HCT116 (cell line): ENCODE measurements at regions not wholly inside any gene's neighbourhood (a gene's known extent, or its start where the extent isn't known, plus 50 kb on each side); places are given as distances from the start of the nearest gene placed in this dataset.

ENCODE experiments used
- POLR2AphosphoS5 ChIP-seq: IDR thresholded peaks from 2 replicates; pipeline ENCODE4 v1.6.1; 2011; ENCODE audit warnings: mild to moderate bottlenecking, low read depth, low read length, moderate library complexity
- TF ChIP-seq, protein P1 (sequence below), 3 experiments: fragments of 200-600 bp in 1 of 3; sonication (generic) in 1 of 3; IDR thresholded peaks in 2 of 3; conservative IDR thresholded peaks in 1 of 3; 2 replicates each; pipeline ENCODE4 v1.5.1; 2012 to 2017; ENCODE audit warnings: low read depth in 2 of 3, low read length in 2 of 3, antibody characterized with exemption in 1 of 3, borderline replicate concordance in 1 of 3, control low read depth in 1 of 3, mild to moderate bottlenecking in 1 of 3, mixed read lengths in 1 of 3, mixed run types in 1 of 3, moderate library complexity in 1 of 3; ENCODE audit not compliant: insufficient read depth in 1 of 3
- TF ChIP-seq, protein P2 (sequence below): IDR thresholded peaks from 2 replicates; pipeline ENCODE4 v1.6.1; 2012
- TF ChIP-seq, protein P3 (sequence below): IDR thresholded peaks from 2 replicates; pipeline ENCODE4 v1.6.1; 2012; ENCODE audit warnings: low read depth

DNA sequence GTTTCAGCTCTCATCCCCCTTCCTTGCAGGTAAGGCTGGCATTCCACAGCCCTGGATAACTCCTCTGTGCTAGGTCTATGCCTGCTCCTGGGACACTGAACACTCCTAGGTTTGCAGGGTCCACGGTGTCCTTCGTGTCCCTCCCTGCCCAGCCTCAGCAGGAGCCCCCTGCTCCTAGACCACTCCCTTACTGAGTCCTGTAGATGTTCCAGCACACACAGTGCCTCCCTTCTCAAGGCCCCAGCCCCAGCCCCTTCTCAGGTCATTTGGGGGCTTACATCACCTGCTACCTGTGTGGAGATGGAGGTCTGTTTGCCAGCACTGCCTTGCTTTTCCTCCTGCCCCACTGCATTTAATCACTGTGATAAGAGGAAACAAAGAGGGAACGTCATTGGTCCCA, 146.4 kb upstream of the TNP1 start:
- TF ChIP-seq POLR2AphosphoS5, result no peak
- TF ChIP-seq, protein P1, sequence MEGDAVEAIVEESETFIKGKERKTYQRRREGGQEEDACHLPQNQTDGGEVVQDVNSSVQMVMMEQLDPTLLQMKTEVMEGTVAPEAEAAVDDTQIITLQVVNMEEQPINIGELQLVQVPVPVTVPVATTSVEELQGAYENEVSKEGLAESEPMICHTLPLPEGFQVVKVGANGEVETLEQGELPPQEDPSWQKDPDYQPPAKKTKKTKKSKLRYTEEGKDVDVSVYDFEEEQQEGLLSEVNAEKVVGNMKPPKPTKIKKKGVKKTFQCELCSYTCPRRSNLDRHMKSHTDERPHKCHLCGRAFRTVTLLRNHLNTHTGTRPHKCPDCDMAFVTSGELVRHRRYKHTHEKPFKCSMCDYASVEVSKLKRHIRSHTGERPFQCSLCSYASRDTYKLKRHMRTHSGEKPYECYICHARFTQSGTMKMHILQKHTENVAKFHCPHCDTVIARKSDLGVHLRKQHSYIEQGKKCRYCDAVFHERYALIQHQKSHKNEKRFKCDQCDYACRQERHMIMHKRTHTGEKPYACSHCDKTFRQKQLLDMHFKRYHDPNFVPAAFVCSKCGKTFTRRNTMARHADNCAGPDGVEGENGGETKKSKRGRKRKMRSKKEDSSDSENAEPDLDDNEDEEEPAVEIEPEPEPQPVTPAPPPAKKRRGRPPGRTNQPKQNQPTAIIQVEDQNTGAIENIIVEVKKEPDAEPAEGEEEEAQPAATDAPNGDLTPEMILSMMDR (IDR thresholded peaks at IDR 0.05 in 2 of 3, conservative IDR thresholded peaks at IDR 0.05 in 1 of 3; ENCODE audit: borderline replicate concordance in 1 of 3, insufficient read depth in 1 of 3, low read depth in 2 of 3, low read length in 2 of 3), result no peak
- TF ChIP-seq, protein P2, sequence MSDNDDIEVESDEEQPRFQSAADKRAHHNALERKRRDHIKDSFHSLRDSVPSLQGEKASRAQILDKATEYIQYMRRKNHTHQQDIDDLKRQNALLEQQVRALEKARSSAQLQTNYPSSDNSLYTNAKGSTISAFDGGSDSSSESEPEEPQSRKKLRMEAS, result no peak
- TF ChIP-seq, protein P3, sequence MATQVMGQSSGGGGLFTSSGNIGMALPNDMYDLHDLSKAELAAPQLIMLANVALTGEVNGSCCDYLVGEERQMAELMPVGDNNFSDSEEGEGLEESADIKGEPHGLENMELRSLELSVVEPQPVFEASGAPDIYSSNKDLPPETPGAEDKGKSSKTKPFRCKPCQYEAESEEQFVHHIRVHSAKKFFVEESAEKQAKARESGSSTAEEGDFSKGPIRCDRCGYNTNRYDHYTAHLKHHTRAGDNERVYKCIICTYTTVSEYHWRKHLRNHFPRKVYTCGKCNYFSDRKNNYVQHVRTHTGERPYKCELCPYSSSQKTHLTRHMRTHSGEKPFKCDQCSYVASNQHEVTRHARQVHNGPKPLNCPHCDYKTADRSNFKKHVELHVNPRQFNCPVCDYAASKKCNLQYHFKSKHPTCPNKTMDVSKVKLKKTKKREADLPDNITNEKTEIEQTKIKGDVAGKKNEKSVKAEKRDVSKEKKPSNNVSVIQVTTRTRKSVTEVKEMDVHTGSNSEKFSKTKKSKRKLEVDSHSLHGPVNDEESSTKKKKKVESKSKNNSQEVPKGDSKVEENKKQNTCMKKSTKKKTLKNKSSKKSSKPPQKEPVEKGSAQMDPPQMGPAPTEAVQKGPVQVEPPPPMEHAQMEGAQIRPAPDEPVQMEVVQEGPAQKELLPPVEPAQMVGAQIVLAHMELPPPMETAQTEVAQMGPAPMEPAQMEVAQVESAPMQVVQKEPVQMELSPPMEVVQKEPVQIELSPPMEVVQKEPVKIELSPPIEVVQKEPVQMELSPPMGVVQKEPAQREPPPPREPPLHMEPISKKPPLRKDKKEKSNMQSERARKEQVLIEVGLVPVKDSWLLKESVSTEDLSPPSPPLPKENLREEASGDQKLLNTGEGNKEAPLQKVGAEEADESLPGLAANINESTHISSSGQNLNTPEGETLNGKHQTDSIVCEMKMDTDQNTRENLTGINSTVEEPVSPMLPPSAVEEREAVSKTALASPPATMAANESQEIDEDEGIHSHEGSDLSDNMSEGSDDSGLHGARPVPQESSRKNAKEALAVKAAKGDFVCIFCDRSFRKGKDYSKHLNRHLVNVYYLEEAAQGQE, result no peak
